Activated CD4-positive, CD25-positive, alpha-beta regulatory T cell (primary cell): ENCODE measurements at regions not wholly inside any gene's neighbourhood (a gene's known extent, or its start where the extent isn't known, plus 50 kb on each side); places are given as distances from the start of the nearest gene placed in this dataset.

Experiments used
- DNase-seq, 4 experiments: peaks; one replicate each; lab custom pipeline; 2025; lab: John Stamatoyannopoulos, UW

DNA sequence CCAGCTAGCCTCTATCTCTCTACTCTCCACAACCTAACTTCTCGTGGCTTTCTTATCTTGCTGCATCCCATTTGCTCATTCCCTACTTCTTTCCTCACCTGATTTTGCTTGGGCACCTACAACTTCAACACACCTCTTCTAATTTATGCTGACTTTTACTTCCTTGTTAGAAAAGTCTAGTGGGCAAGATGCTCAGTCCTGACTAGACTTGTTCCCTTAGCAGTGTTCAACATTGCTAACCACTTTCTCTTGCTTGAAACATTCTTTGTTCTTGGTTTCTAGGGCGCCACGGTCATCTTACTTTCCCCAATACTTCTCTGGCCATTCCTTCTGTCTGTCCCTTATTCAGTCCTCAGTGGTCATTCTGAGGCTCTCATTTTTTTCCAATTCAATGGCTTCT lies 454.7 kb upstream of the CWC22 start:
- no peak for DNase-seq

DNA sequence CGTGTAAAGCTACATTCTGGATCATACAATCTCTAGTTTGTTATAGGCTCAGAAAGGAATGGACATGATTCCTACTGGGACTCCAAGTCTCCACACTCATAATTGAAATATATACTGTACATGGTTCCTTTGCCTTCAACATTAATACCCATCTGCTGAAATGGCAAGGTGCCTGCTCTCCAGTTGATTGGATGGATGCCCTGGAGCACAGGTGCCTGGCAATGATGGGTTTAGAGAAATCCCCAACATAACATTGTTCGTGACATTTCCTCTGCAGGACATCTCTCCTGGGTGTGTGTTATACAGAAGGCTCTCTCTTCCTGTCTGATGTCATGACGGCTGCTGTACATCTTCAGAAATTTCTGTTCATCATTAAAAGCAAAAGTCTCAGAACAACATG lies 449.7 kb upstream of the CWC22 start:
- DNase-seq, result no peak

DNA sequence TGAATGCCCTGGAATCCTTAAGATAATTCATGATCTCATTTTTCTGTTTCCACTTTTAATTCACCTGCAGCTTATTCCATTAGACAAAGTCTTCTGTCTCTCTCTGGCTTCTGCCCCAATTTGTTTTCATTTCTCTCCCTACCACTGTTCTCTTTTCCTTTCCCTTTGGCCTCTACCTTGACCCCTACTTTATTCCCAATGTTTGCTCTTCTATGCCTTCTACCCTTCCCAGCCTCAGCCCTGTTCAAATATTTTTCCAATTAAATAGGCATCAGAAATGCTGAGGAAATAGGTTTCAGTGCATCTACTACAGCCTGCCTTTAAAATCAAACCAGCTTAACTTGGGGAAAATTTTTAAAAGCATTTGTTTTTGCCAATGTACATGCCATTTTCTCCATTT lies 443.7 kb upstream of the CWC22 start:
- no peak for DNase-seq

DNA sequence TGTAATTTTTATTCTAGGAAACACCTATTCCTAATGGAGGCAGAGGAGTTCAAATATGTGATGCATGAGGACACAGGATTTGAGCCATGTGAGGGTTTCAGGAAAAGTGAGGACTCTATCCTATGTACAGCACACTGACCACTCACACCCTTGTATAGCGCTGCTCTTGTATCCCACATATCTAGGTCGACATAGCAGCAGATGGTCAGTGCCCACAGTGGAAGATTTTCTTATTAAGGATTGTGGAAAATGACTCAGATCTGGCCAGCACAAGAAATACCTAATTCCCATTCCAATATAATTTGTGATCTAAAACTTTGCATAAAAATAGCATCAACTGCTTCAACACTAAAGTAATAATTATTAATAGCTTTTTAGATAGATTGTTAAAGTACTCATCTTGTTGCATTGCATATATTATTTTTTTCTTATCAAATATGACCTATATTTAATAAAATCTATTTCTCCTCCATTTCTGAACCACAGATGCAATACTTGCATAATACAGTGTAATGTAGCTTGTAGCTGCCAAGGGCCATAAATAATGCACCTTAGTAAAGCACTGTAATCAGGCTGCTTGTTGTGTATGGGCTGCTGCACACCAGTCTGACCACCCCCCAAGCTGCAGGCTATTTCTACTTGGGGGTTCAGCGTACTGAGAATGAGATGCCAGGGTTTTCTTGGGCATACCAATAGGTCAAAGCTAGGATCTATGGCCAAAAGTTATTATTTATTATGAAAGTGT lies 442.2 kb upstream of the CWC22 start:
- no peak for DNase-seq

DNA sequence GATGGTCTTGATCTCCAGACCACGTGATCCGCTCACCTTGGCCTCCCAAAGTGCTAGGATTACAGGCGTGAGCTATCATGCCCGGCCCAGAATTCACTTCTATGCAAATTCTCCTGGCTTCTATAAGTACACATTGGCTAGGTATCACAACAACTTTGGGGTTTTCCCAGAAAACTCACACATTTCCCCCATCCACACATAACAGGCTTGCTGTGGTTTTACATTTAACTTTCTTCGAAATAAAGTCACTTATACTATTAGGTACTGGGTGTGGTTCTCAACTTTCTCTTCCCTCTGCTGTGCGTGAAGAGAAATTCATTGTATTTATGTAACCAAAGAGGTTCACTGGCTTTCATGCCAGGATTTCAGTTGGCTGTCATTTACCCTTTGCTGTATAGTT lies 439.4 kb upstream of the CWC22 start:
- DNase-seq, result no peak

DNA sequence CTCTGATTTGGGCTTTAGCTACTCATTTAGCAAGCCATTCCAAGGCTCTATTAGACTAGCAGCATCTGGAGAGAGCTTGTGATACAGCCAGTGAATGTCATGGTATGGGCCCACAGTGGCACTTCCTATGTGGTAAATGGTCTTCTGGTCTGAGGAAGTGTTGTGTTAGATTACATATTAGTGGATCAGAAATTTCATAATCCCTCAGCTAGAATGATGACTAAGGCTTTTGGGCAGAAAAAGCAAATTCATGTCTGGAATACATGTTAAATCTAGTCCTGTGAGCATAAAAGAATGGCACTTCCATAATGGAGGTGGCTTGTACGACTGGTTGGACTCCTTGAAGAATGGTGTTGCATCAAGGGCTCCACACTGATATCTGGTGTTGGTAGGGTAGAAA lies 436.8 kb upstream of the CWC22 start:
- DNase-seq, result no peak

DNA sequence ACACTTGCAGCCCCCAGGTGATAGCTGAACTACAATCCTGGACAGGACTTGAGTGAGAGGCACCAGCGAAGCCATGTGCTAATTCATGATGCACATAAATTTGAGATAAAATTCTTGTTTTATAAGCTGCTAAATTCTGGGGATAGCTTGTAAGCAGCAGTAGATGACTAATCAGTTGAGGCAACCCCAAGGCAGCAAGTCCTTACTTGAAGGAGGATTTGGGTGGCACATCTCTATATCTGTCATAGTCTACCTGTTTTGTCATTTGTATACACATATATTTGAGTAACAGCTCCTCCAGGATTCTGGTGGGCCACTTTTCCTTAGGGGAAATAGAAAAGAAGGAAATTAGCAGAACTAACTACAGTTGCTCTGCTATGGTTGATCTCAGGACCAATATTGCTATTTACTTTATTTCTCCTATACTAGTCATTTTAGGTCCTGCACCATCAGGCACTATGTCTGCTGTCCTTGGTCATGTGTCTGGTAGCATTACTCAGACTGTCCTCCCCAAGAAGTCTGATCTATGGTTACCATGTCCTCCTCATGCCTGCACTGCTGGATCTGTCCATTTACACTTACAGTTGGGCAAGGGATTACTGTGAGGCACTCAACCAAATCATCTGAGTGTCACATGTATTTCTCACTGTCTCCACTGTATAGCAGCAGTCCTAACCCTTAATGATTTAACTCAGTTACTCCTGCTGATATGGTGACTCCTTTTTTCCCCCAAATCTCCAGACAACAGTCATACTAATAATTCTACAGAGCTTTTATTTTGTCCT lies 436.0 kb upstream of the CWC22 start:
- DNase-seq, result no peak

DNA sequence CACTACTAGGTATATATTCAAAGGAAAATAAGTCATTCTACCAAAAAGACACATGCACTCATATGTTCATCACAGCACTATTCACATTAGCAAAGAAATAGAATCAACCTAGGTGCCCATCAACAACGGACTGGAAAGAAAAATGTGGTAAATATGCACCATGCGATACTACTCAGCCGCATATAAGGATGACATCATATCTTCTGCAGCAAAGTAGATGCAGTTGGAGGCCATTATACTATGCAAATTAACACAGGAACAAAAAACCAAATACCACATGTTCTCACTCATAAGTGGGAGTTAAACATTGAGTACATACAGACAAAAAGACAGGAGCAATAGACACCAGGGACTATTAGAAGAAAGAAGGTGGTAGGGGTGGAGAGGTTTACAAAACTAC lies 412.1 kb upstream of the CWC22 start:
- DNase-seq, result no peak

DNA sequence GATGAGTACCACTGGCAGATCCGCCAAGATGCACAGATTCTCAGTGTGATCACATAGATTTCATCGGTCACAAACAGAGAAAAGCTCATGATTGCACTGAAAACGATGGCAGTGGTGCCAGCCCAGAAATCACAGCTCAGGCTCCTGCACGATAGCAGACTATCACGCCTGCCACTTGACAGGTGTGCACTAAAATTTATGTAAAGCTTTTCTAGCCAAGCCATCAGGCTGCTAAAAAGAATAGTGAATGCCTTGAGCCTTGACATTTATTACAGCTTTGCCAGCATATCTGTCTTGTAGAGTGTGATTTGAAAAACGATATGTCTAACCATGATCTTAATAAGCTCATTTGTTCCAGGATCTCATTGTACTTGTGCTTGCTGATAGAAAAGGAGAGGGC lies 409.5 kb upstream of the CWC22 start:
- no peak for DNase-seq

DNA sequence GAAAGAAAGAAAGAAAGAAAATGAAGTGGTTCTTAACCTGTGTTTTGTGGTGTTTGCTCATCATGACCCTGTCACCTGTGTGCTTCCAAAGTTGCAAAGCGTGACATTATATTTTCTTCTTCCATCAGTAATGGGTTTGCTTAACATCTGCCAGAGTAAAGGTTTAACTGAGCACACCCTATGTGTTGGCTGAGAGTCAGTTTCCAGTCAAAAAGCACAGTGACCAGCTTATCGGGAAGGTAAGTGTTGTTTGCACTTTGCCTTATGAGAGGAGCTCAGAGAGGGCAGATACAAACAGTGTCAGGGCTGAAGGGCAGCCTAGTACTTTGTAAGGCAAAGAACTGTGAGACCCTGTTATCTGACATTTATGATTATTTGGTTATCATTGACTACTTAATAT lies 406.2 kb upstream of the CWC22 start:
- DNase-seq, result no peak

DNA sequence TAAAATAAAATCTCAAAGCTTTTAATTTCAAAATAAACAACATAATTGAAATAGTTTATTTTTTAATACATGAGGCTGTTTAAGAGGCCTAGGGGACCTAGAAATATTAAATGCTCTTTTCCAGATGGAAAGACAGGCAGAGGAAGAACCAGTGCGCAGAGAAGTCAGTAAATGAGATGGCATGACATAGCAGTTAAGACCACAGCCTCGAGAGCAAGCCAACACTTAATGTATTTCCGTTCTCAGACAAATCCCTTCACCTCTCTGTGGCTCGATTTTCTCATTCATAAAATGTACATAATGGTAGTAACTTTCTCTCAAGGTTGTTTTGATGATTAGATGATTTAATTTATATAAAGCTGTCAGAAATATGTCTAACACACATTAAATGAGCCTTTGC lies 405.1 kb upstream of the CWC22 start:
- no peak for DNase-seq

DNA sequence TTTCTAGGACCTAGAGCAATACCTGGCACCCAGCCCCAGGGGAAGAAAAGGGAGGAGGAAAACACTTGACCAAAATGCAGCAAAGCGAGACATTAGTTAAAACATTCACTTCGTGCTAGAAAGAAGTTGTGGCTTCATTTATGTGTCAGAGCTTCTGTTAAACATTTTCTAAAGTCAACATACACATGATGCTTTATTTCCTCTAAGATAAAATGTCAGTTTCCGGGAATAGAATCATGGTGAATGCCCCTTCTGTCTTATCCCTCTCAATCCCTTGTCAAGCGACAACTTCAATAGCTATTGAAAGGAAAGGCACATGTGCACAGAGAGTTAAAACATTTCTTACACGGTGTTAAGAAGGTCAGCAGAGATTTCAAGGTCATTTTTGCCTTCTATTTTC lies 404.6 kb upstream of the CWC22 start:
- DNase-seq, result no peak

DNA sequence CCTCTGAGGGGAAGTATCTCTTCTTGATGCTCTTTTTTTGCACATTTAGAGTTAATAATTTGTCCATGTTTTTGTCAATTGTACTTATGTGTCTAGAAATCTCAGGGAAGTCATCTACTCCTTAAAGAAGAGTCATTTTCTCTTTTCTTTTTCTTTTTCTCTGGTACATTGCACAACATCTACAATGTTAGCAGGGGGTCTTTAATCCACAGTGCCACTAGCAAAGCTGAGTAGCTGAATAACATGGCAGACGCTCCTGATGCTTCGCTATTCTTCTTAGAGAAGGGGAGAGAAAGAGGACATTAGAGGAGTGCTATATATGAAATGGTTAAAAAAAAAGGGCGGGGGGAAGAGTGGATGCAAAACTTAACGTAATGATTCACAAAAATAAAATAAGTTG lies 399.6 kb upstream of the CWC22 start:
- no peak for DNase-seq

DNA sequence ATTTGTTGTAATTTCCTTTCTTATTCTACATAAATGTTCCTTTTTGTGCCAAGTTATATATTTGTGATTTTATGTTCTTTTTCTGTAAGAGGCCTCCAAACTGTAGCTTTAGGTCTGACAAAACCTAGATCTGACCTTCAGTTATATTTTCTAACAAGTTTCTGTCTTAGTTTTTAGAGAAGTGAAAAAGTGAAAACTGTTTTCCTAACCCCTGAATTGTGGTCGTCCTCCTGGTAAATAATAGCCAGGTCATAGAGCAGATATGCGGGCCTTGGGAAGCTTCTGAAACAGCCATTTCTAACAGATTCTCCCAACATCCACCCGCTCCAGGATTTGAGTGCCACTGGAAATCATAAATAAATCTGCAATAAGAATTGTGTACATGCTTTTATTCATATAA lies 398.4 kb upstream of the CWC22 start:
- no peak for DNase-seq

DNA sequence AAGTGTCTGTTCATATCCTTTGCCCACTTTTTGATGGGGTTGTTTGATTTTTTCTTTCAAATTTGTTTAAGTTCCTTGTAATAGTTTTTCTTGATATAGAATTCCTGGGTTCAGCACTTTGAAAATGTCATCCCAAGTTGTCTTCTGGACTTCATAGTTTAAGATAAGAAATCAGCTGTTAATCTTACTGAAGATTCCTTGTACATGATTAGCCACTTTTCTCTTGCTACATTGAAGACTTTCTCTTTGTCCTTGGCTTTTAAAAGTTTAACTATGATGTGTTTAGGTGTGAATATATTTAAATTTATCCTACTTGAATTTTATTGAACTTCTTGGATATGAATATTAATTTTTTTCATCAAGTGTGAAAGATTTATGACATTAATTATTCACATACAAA lies 387.2 kb upstream of the CWC22 start:
- DNase-seq, result no peak

DNA sequence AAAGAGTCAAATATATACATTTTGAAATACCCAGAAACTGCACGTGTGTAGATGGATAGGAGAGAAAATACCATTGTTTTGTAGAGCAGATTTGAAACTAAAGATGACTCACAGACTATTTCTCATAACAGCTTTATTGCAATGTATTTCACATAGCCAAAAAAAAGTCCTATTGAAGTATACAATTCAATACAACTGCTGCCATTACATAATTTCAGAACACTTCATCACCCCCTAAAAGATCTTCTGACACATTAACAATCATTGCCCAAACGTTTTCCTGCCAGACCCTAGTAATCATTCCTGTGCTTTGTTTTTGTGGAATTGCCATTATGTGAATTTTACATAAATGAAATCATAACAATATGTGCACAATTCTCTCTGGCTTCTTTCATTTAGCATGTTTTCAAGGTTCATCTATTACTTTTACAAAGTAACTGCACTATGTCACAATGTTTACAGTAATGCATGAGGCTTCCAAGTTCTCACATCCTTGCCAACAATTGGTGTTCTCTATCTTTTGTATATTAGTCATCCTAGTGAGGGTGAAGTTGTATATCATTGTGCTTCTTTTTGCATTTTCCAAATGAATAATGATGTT lies 378.6 kb upstream of the CWC22 start:
- DNase-seq, result no peak

DNA sequence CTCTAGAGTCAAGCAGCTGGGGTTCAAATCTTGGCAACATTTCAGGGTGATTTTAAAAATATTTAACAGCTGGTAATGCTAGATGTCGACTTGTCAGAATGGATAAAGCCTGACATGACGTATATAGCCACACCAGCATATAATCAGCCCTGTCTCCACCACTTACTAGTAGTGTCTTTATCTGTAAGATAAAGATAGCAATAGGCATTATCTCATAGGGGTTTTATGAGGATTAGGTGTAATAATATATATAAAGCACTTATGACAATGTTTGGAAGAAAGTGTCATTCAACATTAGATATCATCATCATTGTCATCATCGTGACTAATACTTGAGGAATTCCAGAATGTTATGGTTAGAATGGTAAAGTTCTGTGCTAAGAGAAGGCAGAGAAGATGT lies 369.0 kb upstream of the CWC22 start:
- no peak for DNase-seq

DNA sequence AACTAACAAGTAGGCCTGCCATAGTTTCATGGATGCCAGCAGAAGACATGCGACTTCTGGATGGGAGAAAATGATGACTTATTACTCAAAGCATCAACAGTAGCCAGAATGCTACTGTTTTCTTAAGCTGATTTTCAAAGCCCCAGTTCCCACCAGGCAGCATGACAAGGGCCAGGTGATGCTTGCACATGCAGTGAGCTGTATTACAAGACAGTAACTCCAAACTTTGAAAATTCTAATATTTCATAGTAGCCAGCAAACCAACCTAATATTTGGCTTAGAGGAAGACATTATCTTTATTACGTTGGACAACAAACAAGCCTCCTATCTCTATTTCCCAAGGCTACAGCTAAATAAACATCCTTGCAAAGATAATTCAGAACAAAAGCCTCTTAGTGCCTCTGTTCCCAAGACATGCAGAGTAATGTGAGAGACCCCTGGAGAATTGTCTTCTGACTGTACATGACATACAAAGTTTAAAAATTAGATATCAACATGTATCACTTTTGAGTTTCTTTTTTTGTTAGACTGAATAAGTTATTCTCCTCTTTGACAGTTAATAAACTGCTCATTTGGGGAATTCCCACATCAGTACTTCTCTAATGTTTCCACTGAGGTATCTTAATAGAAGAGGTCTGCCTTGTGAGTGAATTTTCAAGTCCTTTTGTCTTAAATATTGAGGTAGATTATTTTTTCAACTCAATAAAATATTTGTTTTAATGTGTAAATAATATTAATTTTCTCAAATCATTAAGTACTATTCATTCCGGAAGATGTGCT lies 367.6 kb upstream of the CWC22 start:
- no peak for DNase-seq

DNA sequence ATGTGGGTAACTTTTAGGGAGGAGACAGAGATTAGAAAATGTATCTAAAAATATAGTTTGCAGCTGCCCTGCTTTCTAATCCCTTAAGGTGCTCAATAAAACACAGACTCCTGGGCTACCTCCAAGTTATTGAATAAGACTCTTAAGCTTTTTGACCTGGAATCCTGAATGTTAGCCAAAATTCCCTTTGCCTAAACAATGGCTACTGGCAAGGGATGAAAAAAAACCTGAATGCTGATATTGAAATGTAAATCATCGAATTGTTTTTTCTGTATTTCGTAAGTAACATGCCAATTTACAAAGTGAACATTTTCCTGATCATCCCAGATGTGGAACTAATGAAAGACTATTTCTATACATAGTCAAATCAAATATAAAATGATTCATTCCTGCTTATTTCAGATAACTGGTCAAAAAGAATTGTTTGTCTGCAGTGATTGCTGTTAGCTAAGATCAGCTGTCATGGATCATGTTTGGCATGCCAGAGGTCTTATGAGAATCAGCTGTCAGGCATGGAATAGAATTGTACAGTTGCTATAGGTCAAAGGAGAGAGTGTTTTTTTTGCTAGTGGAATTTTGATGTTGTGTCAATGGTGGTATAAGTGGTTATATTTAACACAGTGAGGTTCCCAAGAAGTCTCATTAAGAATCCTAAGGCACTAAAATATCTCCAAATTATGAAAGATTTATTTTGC lies 363.6 kb upstream of the CWC22 start:
- DNase-seq, result no peak

DNA sequence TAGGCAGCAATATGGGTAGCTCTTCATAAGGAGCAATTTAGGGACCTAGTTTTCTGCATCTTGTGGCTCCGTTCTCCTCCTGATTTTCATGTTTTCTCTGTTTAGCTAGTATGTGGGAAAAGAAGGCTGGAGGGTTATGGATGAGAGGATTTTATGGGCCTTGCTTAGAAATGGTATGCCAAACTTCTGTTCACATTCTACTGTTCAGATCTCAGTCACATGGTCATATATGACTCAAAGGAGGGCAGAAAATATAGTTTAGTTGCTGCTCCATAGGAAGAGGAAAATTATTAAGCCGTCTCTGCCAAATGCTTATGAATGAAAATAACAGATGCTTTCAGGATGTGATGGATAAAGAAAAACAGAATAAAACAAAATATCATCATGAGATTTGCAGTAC lies 361.8 kb upstream of the CWC22 start:
- DNase-seq, result no peak

DNA sequence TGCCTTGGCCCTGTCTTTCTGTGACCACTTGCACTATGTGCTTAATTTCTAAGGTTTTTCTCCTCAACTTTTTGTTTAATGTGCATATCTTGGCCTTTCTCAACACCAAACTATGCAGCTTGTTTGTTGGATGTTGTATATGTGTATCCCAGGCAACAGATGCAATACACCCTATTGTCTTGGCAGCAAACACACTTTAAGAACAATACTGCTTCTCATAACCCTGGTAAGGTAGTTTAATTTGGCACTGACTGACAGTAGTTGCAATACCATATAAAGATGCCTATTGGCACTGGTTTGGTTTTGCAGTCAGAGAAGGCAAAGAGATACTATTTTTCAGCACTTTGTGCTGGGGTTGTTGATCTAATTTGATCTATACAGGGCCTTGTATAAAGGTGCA lies 360.7 kb upstream of the CWC22 start:
- no peak for DNase-seq

DNA sequence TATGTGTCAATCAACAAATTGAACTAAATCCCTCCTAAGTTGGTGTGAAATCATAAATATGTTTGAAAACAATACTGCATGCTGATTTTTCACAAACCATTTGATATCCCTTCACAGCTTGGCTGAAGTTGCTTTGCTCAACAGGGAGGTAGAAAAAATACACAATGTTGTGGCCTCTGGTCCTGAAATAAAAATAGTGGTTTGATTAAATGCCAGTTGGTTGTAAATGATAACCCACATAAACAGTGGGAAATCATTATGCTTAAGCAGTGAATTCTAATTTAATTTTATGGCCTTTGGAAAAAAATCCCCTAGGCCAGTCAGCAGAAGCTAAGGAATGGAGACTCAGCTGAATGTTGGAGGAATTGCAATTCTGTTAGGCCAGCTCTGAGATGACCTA lies 359.4 kb upstream of the CWC22 start:
- no peak for DNase-seq
